ENCODE measurements at regions not wholly inside any gene's neighbourhood (a gene's known extent, or its start where the extent isn't known, plus 50 kb on each side); places are given as distances from the start of the nearest gene placed in this dataset.
"Not testable (repeated sequence)": the region's sequence is repeated elsewhere in the genome, so short reads cannot be mapped to it uniquely, and the experiment has no call there.

GRCh38 chr6:140704008-140704407 lies 1329.6 kb upstream of the CITED2 start:
- ATAC-seq; H3K9me1 ChIP-seq (ENCODE audit: control insufficient read depth, insufficient read depth, low read length); H3K27me3 ChIP-seq (ENCODE audit: control insufficient read depth in 2 of 2, insufficient read depth in 2 of 2, low read length in 2 of 2); H2AFZ ChIP-seq (ENCODE audit: low read depth, low read length); H3K27ac ChIP-seq (ENCODE audit: extremely low read depth, low read depth, low read length); H3K4me1 ChIP-seq (replicated peaks in 1 of 2; ENCODE audit: control insufficient read depth in 2 of 2, insufficient read depth in 2 of 2, low read length in 2 of 2); DNase-seq (ENCODE audit: extremely low read depth in 1 of 4, low spot score in 3 of 4); H3K36me3 ChIP-seq (ENCODE audit: control insufficient read depth, insufficient read depth, low read length); H3K4me3 ChIP-seq; H4K20me1 ChIP-seq (replicated peaks; ENCODE audit: control insufficient read depth, insufficient read depth, low read length); BruUV-seq (replicated peaks); H3K9ac ChIP-seq (ENCODE audit: insufficient read depth in 1 of 2, low read depth in 2 of 2, low read length in 2 of 2); POLR2A ChIA-PET; in situ Hi-C loops (cut with MboI); intact Hi-C loops (cut with micrococcal nuclease); H3K4me2 ChIP-seq (ENCODE audit: insufficient read depth, low read length); H3K9me3 ChIP-seq (replicated peaks; ENCODE audit: control insufficient read depth, insufficient read depth, low read depth, low read length); FAIRE-seq; CTCF ChIA-PET (ENCODE audit: low intra/inter-chr PET ratio); H3K79me2 ChIP-seq (ENCODE audit: control insufficient read depth, insufficient read depth, low read length): not testable (repeated sequence)
- 0% methylated on average over 1 of the region's 1 CpG for WGBS (ENCODE audit: insufficient coverage, low coverage, missing lambda C conversion rate)

DNA sequence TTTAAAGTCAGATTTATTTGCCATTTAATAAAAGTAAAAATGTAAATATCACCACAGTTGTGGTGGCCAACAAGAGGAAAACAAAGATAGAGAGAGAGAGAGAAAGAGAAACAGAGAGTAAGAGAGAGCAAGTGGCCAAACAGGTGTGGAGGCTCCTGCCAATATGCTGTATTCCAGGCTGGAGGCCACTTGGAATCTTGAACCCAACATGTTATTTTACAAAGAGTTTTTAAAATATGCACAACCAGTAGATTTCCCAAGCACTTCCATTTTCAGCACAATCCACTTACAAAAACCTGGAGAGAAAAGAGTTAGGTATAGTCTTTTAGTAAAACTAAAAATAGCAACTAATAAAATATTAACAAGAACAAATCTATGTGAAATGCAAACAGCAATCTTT lies 1323.1 kb upstream of the CITED2 start:
- Histone ChIP-seq H3K9me1 (ENCODE audit: control insufficient read depth, insufficient read depth, low read length) (no peaks in the 10 kb centered on the region), H3K36me3 (ENCODE audit: control insufficient read depth, insufficient read depth, low read length) (no peaks in the 10 kb centered on the region), H4K20me1 (replicated peaks; ENCODE audit: control insufficient read depth, insufficient read depth, low read length) (no peaks in the 10 kb centered on the region), H3K9me3 (replicated peaks; ENCODE audit: control insufficient read depth, insufficient read depth, low read depth, low read length) (no peaks in the 10 kb centered on the region), H3K4me1 (replicated peaks in 1 of 2; ENCODE audit: control insufficient read depth in 2 of 2, insufficient read depth in 2 of 2, low read length in 2 of 2) (no peaks in the 10 kb centered on the region), H3K79me2 (ENCODE audit: control insufficient read depth, insufficient read depth, low read length) (no peaks in the 10 kb centered on the region), H3K27ac (ENCODE audit: extremely low read depth, low read depth, low read length) (no peak overlapping the region), H3K27me3 (ENCODE audit: control insufficient read depth in 2 of 2, insufficient read depth in 2 of 2, low read length in 2 of 2) (no peaks in the 10 kb centered on the region), H3K4me3 (no peak overlapping the region), H2AFZ (ENCODE audit: low read depth, low read length) (no peak overlapping the region), H3K9ac (ENCODE audit: insufficient read depth in 1 of 2, low read depth in 2 of 2, low read length in 2 of 2) (no peak overlapping the region), H3K4me2 (ENCODE audit: insufficient read depth, low read length) (no peak overlapping the region)
- ATAC-seq (no peak), DNase-seq (ENCODE audit: extremely low read depth in 1 of 4, low spot score in 3 of 4) (no peak), FAIRE-seq (no peak)
- TF ChIP-seq BRCA1 (IDR thresholded peaks at IDR 0.05) (no peak), BRCA1 (CRISPR knock-in tag; IDR thresholded peaks at IDR 0.05) (no peak), SMARCC2 (IDR thresholded peaks at IDR 0.05; ENCODE audit: low read depth) (no peak), TEAD1 (CRISPR knock-in tag; IDR thresholded peaks at IDR 0.05) (no peak), ZNF551 (CRISPR knock-in tag; IDR thresholded peaks at IDR 0.05) (no peak), TAL1 (IDR thresholded peaks at IDR 0.05) (no peak), WHSC1 (IDR thresholded peaks at IDR 0.05; ENCODE audit: low read length) (no peak), CBX8 (IDR thresholded peaks at IDR 0.05; ENCODE audit: borderline replicate concordance, extremely low read depth, low read depth, low read length, poor library complexity, severe bottlenecking) (no peak), ZNF12 (CRISPR knock-in tag; IDR thresholded peaks at IDR 0.05) (no peak), FOXK2 (conservative IDR thresholded peaks at IDR 0.05 in 1 of 2, IDR thresholded peaks at IDR 0.05 in 1 of 2; ENCODE audit: low read depth in 2 of 2) (no peak), CTBP1 (IDR thresholded peaks at IDR 0.05; ENCODE audit: borderline replicate concordance) (no peak), ZNF77 (CRISPR knock-in tag; IDR thresholded peaks at IDR 0.05) (no peak), ZNF740 (CRISPR knock-in tag; IDR thresholded peaks at IDR 0.05) (no peak), ZNF740 (tag; IDR thresholded peaks at IDR 0.05) (no peak)
- intact Hi-C loops (cut with micrococcal nuclease), result no loop called here
- ChIA-PET POLR2A (no interaction called here), CTCF (ENCODE audit: low intra/inter-chr PET ratio) (no interaction called here)
- BruUV-seq (replicated peaks), result no TSS peak
- in situ Hi-C loops (cut with MboI), result no loop called here

Measured in K562 (cell line).